Stimulated activated naive CD8-positive, alpha-beta T cell treated with anti-CD3 and anti-CD28 coated beads, Interleukin-15, Interleukin-2, amounts not matched to agents 100 U/mL and 50 U/mL, for 24 hours (primary cell): ENCODE measurements at regions not wholly inside any gene's neighbourhood (a gene's known extent, or its start where the extent isn't known, plus 50 kb on each side); places are given as distances from the start of the nearest gene placed in this dataset.

Experiments
- ATAC-seq: fragments of 150-1000 bp; cut with Tn5 transposase; one replicate; pipeline ENCODE4 v1.10.0; 2021
- DNase-seq: peaks from one replicate; pipeline ENCODE4 v3.0.0; 2021

- ATAC-seq (no peak), DNase-seq (no peak)
These were observed 173.2 kb downstream of the CDH26 start for GRCh38 chr20:60131375-60131774.

DNA sequence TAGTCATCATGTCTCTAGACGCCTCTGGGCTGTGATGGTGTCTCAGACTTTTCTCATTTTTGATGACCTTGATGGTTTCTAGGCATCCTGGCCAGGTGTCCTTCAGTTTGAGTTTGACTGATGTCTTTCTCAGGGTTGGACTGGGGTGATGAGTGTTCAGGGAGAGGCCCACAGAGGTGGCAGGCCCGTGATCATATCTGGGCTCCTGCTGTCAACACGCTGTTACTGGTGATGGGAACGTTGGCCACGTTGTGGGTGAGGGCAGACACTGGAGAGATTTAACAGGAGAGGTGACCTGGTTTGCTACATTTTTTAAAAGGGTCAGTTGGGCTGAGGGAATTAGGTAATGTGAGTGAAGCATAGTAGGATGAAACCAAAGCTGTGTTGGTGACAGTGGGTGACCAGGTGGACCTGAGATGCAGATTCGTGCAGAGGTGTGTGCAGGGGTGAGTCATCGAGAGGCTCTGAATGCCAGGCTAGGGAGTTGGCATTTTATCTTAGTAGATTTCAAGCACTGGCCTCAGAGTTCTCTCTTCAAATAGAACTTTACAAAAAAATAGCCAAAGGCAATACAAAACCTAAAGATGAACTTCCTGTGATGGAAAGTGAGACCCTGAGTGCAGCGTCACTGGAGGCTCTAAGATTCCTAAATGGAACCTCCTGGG is 174.1 kb downstream of the CDH26 start:
- no peak for ATAC-seq

DNA sequence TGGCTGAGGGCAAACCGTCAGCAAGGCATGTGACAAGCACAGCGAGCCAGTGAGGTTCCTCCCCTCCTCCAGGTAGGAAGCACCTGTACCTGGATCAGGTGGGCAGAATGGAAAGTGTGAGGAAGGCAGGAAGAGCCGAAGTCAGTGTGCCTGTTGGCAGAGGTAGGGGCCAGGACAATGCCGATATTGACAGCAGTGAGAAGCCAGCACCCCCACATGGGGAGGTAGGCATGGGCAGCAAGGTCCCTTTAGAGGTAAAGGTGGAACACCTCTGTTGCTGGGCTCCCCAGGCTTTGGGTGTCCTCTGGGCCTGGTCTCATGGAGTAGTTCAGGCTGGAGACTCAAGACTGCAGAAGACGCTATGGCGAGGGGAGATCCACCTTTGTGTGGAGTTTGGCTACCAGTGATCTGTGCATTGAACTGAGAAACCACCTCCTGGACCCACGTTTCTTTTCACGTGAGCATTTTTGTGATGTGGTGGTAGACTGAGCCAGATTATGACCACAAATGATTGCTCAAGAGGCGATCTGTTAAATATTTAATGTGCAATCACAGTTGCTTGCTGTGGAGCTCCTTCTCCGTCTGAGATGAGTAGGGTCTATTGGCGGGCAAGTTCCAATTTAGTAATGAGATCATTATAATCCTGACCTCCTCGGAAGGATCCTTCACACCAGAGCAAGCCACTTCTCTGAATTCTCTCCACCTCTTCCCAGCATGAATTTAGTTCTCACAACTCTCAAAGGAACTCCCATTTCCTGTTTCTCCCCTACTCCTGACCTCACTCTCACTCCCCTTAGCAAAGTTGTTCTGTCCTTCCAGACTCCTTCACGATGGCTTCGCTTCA is 174.8 kb downstream of the CDH26 start:
- DNase-seq, result no peak
- ATAC-seq, result no peak

More for the DNA sequence above, 174.1 kb downstream of the CDH26 start:
- no peak for DNase-seq

DNA sequence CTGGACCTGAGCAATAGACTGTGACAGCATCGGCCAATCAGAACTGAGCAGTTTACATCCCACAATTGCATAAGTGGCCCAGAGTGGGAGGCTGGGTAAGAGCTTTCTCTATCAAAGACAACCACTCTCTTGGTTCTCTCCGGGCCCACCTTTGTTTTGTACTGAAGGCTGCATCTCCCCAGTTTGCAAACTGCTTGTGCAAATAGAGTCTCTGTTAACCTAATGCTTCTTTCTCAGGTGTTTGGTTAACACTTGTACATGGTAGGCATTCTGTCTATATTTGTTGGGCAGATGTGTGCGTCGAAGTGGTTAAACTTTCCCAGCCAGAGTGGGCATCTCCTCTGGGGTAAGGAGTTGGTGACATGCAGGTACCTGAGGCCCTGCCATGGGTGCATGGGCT is 177.1 kb downstream of the CDH26 start:
- no peak for ATAC-seq
- no peak for DNase-seq

DNA sequence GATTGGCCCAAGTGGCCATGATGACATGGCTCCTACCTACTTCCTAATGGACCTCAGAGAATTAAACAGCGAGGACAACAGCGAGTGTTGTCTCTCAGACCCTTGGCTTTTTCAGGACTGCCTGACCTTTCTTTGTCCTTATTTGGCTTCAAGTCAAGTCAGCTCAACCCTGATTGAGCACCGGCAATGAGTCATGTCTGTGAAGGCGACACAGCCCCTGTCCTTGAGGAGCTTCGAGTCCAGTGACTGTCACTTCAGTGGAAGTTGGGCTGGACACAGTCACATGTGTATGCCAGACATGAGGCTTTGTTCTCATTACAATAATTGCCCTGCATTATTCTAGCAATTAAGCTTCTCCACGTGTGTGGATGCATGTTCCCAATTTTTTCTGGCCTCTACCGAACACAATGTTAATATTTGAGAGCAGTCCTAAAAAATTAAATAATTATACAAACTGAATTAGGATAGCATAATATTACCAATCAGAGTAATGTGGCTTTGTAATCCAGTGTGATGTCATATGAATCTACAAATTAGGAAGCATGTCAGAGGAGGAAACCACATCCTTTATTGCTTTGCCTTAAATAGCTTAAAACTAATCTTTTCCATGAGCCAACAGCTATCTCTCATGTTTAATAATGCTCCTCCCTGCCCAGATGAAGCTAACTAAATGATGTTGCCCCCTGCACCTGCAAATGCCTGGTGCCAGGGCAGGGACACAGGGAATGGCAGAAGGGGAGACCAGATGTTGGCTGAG is 178.6 kb downstream of the CDH26 start:
- no peak for ATAC-seq
- no peak for DNase-seq

- peak; percentile 36 for DNase-seq
- peak; percentile 62 for ATAC-seq
These were observed 179.5 kb downstream of the CDH26 start for GRCh38 chr20:60137657-60138245.

DNA sequence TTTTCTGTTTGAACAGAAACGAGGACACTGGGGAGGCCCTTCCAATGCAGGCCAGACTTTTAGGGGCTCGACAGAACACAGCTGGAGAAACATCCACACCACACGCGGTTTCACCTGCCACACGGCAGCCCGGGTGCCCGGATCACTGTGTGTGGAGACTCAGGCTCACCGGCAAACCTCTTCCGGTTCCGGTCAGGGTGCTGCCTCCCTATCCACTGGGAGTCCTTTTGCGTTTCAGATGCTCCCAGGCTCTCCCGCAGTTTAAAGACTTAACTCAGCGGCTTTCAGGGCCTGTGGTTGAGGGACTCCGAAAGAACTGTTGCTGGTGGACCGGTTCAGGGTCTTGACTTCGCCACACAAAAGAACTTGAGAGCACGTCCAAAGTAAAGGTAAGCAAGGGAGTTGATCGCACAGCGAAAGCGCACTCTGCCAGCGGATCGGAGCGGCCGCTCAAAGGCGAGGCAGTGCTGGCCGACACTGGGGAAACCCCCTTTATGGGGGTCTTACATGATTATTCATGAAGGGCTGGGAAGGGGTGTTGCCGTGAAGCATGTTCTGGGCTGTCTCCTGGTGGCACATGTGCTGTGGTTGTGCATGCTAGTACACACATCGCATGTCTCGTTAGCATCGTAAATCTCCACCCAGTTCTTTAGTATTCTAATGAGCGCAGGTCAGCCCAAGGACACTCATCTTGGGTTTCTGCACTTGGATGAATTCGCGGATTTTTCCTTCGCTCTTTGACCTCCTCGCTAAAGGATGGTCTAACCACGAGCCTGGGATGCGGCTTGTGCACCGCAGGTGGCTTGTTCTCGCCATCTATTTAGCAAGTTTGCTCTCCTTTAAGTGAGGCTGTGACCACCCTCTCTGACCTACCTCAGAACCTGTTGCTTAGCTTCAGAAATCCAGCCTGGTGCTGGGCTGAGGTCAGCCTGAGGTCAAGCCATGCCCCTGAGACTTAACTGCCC is 180.3 kb downstream of the CDH26 start:
- ATAC-seq, result peak; percentile 11
- DNase-seq, result peak; percentile 33

- no peak for ATAC-seq
- no peak for DNase-seq
These were observed 181.6 kb downstream of the CDH26 start for GRCh38 chr20:60139663-60140446.

DNA sequence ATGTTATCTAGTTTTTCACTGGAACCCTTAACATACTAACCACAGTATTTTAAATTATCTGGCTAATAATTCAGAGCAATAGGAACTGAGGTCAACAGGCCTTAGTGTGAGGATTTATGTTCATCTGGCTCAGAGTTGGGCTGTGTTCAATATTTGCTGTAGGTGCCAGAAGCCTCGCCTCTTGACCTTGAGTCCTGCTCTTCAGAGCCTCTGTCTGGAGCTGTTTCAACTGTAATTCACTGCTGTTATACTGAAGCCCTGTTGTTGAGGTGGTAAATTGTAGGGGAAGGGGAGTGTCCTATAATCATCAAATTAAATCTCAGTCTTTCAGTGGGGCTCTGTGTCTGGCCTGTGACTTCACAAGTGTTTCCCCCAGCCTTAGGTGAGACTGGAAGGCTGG is 184.4 kb downstream of the CDH26 start:
- DNase-seq, result no peak
- no peak for ATAC-seq

- DNase-seq, result no peak
- ATAC-seq, result no peak
These were observed 185.1 kb downstream of the CDH26 start for GRCh38 chr20:60143261-60143842.

GRCh38 chr20:60144404-60144803 is 186.2 kb downstream of the CDH26 start:
- DNase-seq, result no peak
- ATAC-seq, result no peak

DNA sequence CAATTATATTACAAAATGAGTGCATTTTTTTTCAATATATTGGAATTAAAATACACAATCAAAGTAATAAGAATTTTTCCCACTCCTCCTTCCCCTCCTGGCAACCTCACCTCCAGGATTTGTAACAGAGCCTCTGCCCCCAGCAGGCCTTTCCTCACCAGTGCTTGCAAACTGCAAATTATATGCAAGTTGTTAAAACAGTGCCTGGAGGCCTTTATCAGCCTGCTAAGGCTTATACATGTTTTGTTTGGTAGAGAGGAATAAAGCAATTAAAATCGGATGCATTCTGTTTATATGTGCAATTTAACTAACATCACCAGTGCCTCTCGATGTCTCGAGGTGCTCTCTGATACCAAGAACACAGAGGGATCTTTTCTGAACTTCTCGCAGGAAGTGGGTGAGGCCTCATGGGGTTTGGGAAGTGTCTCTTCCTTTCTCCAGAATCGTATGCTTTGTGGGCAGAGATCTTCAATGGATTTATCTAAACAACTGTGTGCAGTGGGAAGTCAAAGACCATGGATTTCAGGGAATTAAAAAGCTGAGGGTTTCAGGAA is 186.8 kb downstream of the CDH26 start:
- ATAC-seq, result no peak

GRCh38 chr20:60147004-60147403 is 188.8 kb downstream of the CDH26 start:
- ATAC-seq (no peak), DNase-seq (no peak)

More for the DNA sequence above, 186.8 kb downstream of the CDH26 start:
- DNase-seq, result no peak

DNA sequence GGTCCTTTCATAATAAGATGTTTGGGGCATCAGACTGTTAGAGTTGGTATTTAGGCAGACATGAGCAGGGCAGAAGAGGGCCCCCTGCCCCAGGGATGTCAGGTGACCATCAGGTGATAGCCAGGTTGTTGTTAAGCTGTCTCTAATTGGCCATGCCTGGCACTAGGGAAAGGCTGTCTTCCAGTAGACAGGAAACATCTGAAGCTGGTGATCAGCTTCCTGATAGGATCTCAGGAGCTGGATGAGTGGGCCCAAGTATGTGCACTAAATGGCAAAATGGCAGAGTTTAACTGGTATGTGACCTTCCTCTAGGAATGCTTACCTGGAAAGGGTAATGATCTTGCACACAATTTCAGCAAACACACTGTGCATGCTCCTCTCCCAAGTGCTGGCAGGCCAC is 190.7 kb downstream of the CDH26 start:
- ATAC-seq (no peak), DNase-seq (no peak)

DNA sequence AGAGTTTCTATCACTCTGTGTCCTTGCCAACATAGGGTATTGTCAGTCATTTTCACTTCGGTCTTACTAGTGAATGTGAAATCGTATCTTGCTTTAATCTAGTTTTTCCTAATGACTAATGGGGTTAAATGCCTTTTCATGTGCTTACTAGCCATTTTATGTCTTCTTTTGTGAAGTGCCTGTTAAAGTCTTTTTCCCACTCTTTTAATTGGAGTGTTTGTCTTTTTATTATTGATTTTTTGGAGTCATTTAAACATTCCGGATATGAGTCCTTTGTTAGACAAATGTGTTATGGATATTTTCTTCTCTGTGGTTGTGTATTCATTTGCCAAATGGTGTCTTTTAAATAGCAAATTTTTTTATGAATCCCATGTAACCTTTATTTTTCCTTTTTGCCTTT is 194.6 kb downstream of the CDH26 start:
- DNase-seq (no peak), ATAC-seq (no peak)

GRCh38 chr20:60160451-60161145 is 202.4 kb downstream of the CDH26 start:
- DNase-seq (no peak), ATAC-seq (no peak)

DNA sequence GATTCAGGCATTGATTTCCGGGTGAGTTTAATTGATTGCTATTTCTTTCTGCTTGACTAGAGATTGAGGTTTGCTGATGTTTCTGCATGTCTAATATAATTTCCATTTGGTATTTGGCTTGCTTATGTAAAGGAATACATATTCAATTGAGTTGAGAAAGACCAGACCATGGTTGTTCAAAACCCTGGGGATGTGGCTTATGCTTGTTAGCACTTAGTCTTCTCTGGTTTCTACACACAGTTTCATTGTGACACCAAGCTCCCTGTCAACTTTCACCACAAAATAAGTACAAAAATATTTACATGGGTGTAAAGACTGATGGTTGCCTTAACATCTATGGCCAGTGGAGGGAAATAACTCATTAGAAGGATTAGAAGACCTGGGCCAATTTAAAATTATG is 209.6 kb downstream of the CDH26 start:
- ATAC-seq (no peak), DNase-seq (no peak)

DNA sequence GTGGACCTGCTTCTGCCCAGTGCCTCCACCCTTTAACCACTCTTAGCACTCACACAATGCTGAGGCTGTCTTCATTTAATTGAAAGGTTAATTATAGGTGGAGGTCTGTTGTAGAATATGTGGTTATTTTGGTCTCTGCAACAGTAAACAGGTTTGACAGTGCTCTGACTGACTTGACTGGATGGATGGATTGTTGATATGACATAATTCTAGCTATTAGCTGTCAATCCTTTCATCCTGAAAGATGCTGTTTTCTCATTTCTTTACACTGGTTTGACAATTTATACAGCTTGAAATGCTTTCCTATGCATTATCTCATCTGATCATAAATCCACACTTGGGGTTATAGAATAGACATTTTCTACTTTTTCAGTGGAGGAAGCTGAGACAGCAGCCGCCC is 210.7 kb downstream of the CDH26 start:
- DNase-seq (no peak), ATAC-seq (no peak)

DNA sequence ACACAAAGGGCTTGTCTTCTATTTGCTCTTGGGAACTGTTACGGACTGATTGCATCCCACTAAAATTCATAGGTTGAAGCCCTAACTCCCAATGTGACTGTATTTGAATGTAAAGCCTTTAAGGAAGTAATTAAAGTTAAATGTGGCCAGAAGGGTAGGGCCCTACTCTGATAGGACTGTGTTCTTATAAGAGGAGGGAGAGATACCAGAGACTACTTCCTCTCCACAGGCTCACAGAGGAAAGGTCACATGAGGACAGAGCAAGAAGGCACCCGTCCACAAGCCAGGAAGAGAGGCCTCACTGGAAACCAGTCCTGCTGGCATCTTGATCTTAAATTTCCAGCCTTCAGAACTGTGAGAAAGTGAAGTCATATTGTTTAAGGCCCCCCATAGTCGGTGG is 211.9 kb downstream of the CDH26 start:
- ATAC-seq (no peak), DNase-seq (no peak)
